GM23338 (cell line): ENCODE measurements at regions not wholly inside any gene's neighbourhood (a gene's known extent, or its start where the extent isn't known, plus 50 kb on each side); places are given as distances from the start of the nearest gene placed in this dataset.

Source experiments
- ATAC-seq: fragments of 200-7000 bp; cut with Tn5 transposase; 3 replicates; pipeline ENCODE4 v1.9.1; 2020
- DNase-seq: peaks from one replicate; pipeline ENCODE4 v3.0.0-alpha.2; 2015; ENCODE audit warnings: low spot score
- H2AFZ ChIP-seq: fragments of 200-600 bp; sonication (generic); 2 replicates; pipeline ENCODE4 v1.8.0; 2016; ENCODE audit warnings: antibody characterized with exemption, mild to moderate bottlenecking, moderate library complexity
- H3F3A ChIP-seq: fragments of 200-600 bp; sonication (generic); replicated peaks from 2 replicates; pipeline ENCODE4 v1.8.0; 2017; ENCODE audit warnings: antibody characterized with exemption, mixed run types, low read depth
- H3K27ac ChIP-seq: fragments of 200-600 bp; sonication (generic); 2 replicates; pipeline ENCODE4 v1.6.1; 2016; ENCODE audit warnings: low read depth
- H3K27me3 ChIP-seq: fragments of 200-600 bp; sonication (generic); 2 replicates; pipeline ENCODE4 v1.8.0; 2016; ENCODE audit warnings: mild to moderate bottlenecking, mixed run types, moderate library complexity; ENCODE audit not compliant: insufficient read depth
- H3K36me3 ChIP-seq: fragments of 200-600 bp; sonication (generic); 2 replicates; pipeline ENCODE4 v1.8.0; 2016; ENCODE audit warnings: mild to moderate bottlenecking; ENCODE audit not compliant: insufficient read depth
- H3K4me1 ChIP-seq: fragments of 200-600 bp; sonication (generic); 2 replicates; pipeline ENCODE4 v1.8.0; 2016; ENCODE audit warnings: mild to moderate bottlenecking, moderate library complexity; ENCODE audit not compliant: insufficient read depth
- H3K4me2 ChIP-seq: fragments of 200-600 bp; sonication (generic); 2 replicates; pipeline ENCODE4 v1.7.1; 2017; ENCODE audit warnings: mixed run types
- H3K4me3 ChIP-seq: fragments of 200-600 bp; sonication (generic); 2 replicates; pipeline ENCODE4 v1.6.1; 2016; ENCODE audit warnings: mixed run types
- H3K79me2 ChIP-seq: fragments of 200-600 bp; sonication (generic); replicated peaks from 2 replicates; pipeline ENCODE4 v1.8.0; 2017; ENCODE audit warnings: mild to moderate bottlenecking; ENCODE audit not compliant: insufficient read depth
- H3K9me2 ChIP-seq: fragments of 200-600 bp; sonication (generic); 2 replicates; pipeline ENCODE4 v1.8.0; 2017; ENCODE audit not compliant: insufficient read depth
- H4K20me1 ChIP-seq: fragments of 200-600 bp; sonication (generic); replicated peaks from 2 replicates; pipeline ENCODE4 v1.8.0; 2017; ENCODE audit warnings: mild to moderate bottlenecking; ENCODE audit not compliant: insufficient read depth
- H3K27ac Mint-ChIP-seq: 2 replicates; pipeline ENCODE4 v1.8.0; 2020; ENCODE audit warnings: inconsistent platforms, mild to moderate bottlenecking, moderate library complexity, mixed read lengths
- H3K27me3 Mint-ChIP-seq: 3 replicates; pipeline ENCODE4 v1.8.0; 2022; ENCODE audit warnings: low read depth, mild to moderate bottlenecking, moderate library complexity, mixed read lengths, inconsistent platforms; ENCODE audit not compliant: insufficient read depth, poor library complexity
- H3K36me3 Mint-ChIP-seq: 3 replicates; pipeline ENCODE4 v1.8.0; 2021; ENCODE audit warnings: low read depth, mild to moderate bottlenecking, inconsistent platforms, moderate library complexity, mixed read lengths
- H3K4me1 Mint-ChIP-seq: 3 replicates; pipeline ENCODE4 v1.8.0; 2020; ENCODE audit warnings: mild to moderate bottlenecking, inconsistent platforms, mixed read lengths
- H3K4me3 Mint-ChIP-seq: 3 replicates; pipeline ENCODE4 v1.8.0; 2021; ENCODE audit warnings: moderate library complexity, mild to moderate bottlenecking, inconsistent platforms, mixed read lengths
- H3K9me3 Mint-ChIP-seq: 3 replicates; pipeline ENCODE4 v1.8.0; 2020; ENCODE audit warnings: moderate library complexity, mild to moderate bottlenecking, inconsistent platforms, mixed read lengths
- CREB1 ChIP-seq: fragments of 250-450 bp; sonication (Bioruptor Pico); IDR thresholded peaks from 2 replicates; pipeline ENCODE4 v1.5.0; 2020; ENCODE audit warnings: low read depth, mild to moderate bottlenecking, moderate library complexity
- CTCF ChIP-seq, 2 experiments: fragments of 200-600 bp in 1 of 2; sonication (generic) in 1 of 2; conservative IDR thresholded peaks; 2 replicates each; pipeline versions ENCODE4 v1.5.1 to v1.6.1; 2016 to 2017; ENCODE audit warnings: antibody characterized with exemption in 2 of 2, low read depth in 2 of 2, mild to moderate bottlenecking in 2 of 2, moderate library complexity in 1 of 2
- ETS1 ChIP-seq: IDR thresholded peaks from 2 replicates; pipeline ENCODE4 v1.6.1; 2016; ENCODE audit warnings: antibody characterized with exemption
- EZH2 ChIP-seq: fragments of 200-600 bp; sonication (generic); IDR thresholded peaks from one replicate; pipeline ENCODE4 v1.8.0; 2017; ENCODE audit warnings: antibody characterized with exemption, mild to moderate bottlenecking, low read depth; ENCODE audit not compliant: unreplicated experiment
- EZH2phosphoT487 ChIP-seq: fragments of 200-600 bp; sonication (generic); IDR thresholded peaks from one replicate; pipeline ENCODE4 v1.8.1; 2018; ENCODE audit warnings: antibody characterized with exemption; ENCODE audit not compliant: unreplicated experiment
- JUNB ChIP-seq: IDR thresholded peaks from one replicate; pipeline ENCODE4 v1.6.1; 2016; ENCODE audit warnings: antibody characterized with exemption; ENCODE audit not compliant: unreplicated experiment
- NANOG ChIP-seq: IDR thresholded peaks from 2 replicates; pipeline ENCODE4 v1.6.1; 2016; ENCODE audit warnings: antibody characterized with exemption, borderline replicate concordance
- POLR2AphosphoS5 ChIP-seq: IDR thresholded peaks from 2 replicates; pipeline ENCODE4 v1.6.1; 2016; ENCODE audit warnings: antibody characterized with exemption, low read depth
- REST ChIP-seq: IDR thresholded peaks from one replicate; pipeline ENCODE4 v1.6.1; 2018; ENCODE audit warnings: antibody characterized with exemption; ENCODE audit not compliant: unreplicated experiment
- STAT1 ChIP-seq: IDR thresholded peaks from one replicate; pipeline ENCODE4 v1.6.1; 2016; ENCODE audit warnings: antibody characterized with exemption; ENCODE audit not compliant: unreplicated experiment
- ZNF114 ChIP-seq: fragments of 250-450 bp; sonication (Bioruptor Pico); IDR thresholded peaks from 2 replicates; pipeline ENCODE4 v1.5.0; 2020; ENCODE audit warnings: mild to moderate bottlenecking, moderate library complexity
- ZNF331 ChIP-seq: fragments of 250-450 bp; sonication (Bioruptor Pico); IDR thresholded peaks from 2 replicates; pipeline ENCODE4 v1.5.0; 2020; ENCODE audit warnings: low read depth, mild to moderate bottlenecking, moderate library complexity

- Histone ChIP-seq H3K27ac (no peak overlapping the region), H3K4me3 (no peak overlapping the region), H3K9me2 (no peaks in the 10 kb centered on the region), H3K36me3 (no peaks in the 10 kb centered on the region), H3K27me3 (no peaks in the 10 kb centered on the region), H3F3A (no peaks in the 10 kb centered on the region), H3K79me2 (no peaks in the 10 kb centered on the region), H2AFZ (no peak overlapping the region), H4K20me1 (no peaks in the 10 kb centered on the region), H3K4me2 (no peak overlapping the region), H3K4me1 (no peaks in the 10 kb centered on the region)
- ATAC-seq (peak; percentile 63), DNase-seq (peak; percentile 21)
- Mint-ChIP-seq H3K27ac (peak overlapping the region; percentile 57; the same call in 1 of the 2 replicates), H3K27me3 (no peaks in the 10 kb centered on the region), H3K4me3 (no peak overlapping the region), H3K4me1 (peaks cover 13% of the 10 kb centered on the region; the same call in 2 of the 3 replicates), H3K36me3 (no peaks in the 10 kb centered on the region), H3K9me3 (no peaks in the 10 kb centered on the region)
- TF ChIP-seq ZNF331 (CRISPR knock-in tag) (no peak), NANOG (no peak), STAT1 (no peak), CREB1 (CRISPR knock-in tag) (no peak), ZNF114 (CRISPR knock-in tag) (no peak), CTCF (conservative IDR thresholded peaks at IDR 0.05; ENCODE audit: low read depth in 2 of 2) (no peak), POLR2AphosphoS5 (no peak), EZH2 (no peak), ETS1 (no peak), EZH2phosphoT487 (no peak)
Measured at GRCh38 chr11:81874635-81875034, 859.0 kb downstream of the FAM181B start.

- TF ChIP-seq POLR2AphosphoS5, result no peak
- TF ChIP-seq CTCF (conservative IDR thresholded peaks at IDR 0.05; ENCODE audit: low read depth in 2 of 2), result no peak
- TF ChIP-seq CREB1 (CRISPR knock-in tag), result no peak
- no peak for TF ChIP-seq REST
- no peak for TF ChIP-seq JUNB
- TF ChIP-seq STAT1, result no peak
- no peak for TF ChIP-seq ZNF114 (CRISPR knock-in tag)
- no peak for TF ChIP-seq NANOG
- TF ChIP-seq ZNF331 (CRISPR knock-in tag), result no peak
- Histone ChIP-seq H3K4me1 (no peaks in the 10 kb centered on the region), H3K27ac (no peak overlapping the region), H3K4me3 (no peak overlapping the region), H3K4me2 (no peak overlapping the region), H3K27me3 (no peaks in the 10 kb centered on the region), H2AFZ (no peak overlapping the region), H3F3A (no peaks in the 10 kb centered on the region), H3K36me3 (no peaks in the 10 kb centered on the region), H3K79me2 (no peaks in the 10 kb centered on the region), H4K20me1 (no peaks in the 10 kb centered on the region), H3K9me2 (no peaks in the 10 kb centered on the region)
- H3K4me1 Mint-ChIP-seq, result peaks cover 13% of the 10 kb centered on the region; the same call in 2 of the 3 replicates
- DNase-seq (no peak), ATAC-seq (no peak)
- H3K9me3 Mint-ChIP-seq, result no peaks in the 10 kb centered on the region
- no peak overlapping the region for H3K4me3 Mint-ChIP-seq
- H3K36me3 Mint-ChIP-seq, result no peaks in the 10 kb centered on the region
- no peaks in the 10 kb centered on the region for H3K27me3 Mint-ChIP-seq
- no peak overlapping the region for H3K27ac Mint-ChIP-seq
Measured at GRCh38 chr11:81870815-81871214, 862.8 kb downstream of the FAM181B start.
